Neural cell (in vitro differentiated cells): ENCODE measurements at regions not wholly inside any gene's neighbourhood (a gene's known extent, or its start where the extent isn't known, plus 50 kb on each side); places are given as distances from the start of the nearest gene placed in this dataset.

Source experiments
- CTCF ChIP-seq: fragments of 450-650 bp; IDR thresholded peaks from 2 replicates; pipeline ENCODE4 v1.5.1; 2014; ENCODE audit warnings: antibody characterized with exemption, mild to moderate bottlenecking, moderate library complexity; ENCODE audit not compliant: poor library complexity, severe bottlenecking
- EP300 ChIP-seq: fragments of 450-650 bp; conservative IDR thresholded peaks from 2 replicates; pipeline ENCODE4 v1.6.1; 2014; ENCODE audit warnings: antibody characterized with exemption, mild to moderate bottlenecking, moderate library complexity; ENCODE audit not compliant: poor library complexity, severe bottlenecking

GRCh38 chr2:129236601-129237000 lies 742.9 kb upstream of the RAB6C start:
- TF ChIP-seq CTCF (no peak), EP300 (no peak)
